GM18517 (cell line): ENCODE measurements at regions not wholly inside any gene's neighbourhood (a gene's known extent, or its start where the extent isn't known, plus 50 kb on each side); places are given as distances from the start of the nearest gene placed in this dataset.

Experiments used
- ATAC-seq: cut with Tn5 transposase; IDR thresholded peaks from one replicate; pipeline ENCODE4 v1.9.1; 2021; ENCODE audit warnings: mild to moderate bottlenecking, moderate library complexity; ENCODE audit not compliant: unreplicated experiment

- ATAC-seq: no peak
Measured at GRCh38 chr20:48170625-48171024, 385.3 kb upstream of the SULF2 start.

GRCh38 chr20:48169650-48170225 lies 384.5 kb upstream of the SULF2 start:
- no peak for ATAC-seq

- ATAC-seq: no peak
Measured at GRCh38 chr20:48166082-48166835, 381.0 kb upstream of the SULF2 start.

- ATAC-seq: no peak
Measured at GRCh38 chr20:48165401-48165685, 380.1 kb upstream of the SULF2 start.

GRCh38 chr20:48164566-48165400 lies 379.5 kb upstream of the SULF2 start:
- no peak for ATAC-seq

- ATAC-seq: no peak
Measured at GRCh38 chr20:48164034-48164433, 378.8 kb upstream of the SULF2 start.

GRCh38 chr20:48163505-48163904 lies 378.2 kb upstream of the SULF2 start:
- no peak for ATAC-seq

- ATAC-seq: no peak
Measured at GRCh38 chr20:48162621-48163020, 377.3 kb upstream of the SULF2 start.

GRCh38 chr20:48159145-48160008 lies 374.1 kb upstream of the SULF2 start:
- ATAC-seq: no peak

GRCh38 chr20:48158014-48158413 lies 372.7 kb upstream of the SULF2 start:
- no peak for ATAC-seq

GRCh38 chr20:48156951-48157700 lies 371.8 kb upstream of the SULF2 start:
- ATAC-seq: no peak

- ATAC-seq: no peak
Measured at GRCh38 chr20:48156521-48156920, 371.2 kb upstream of the SULF2 start.

GRCh38 chr20:48155268-48155667 lies 370.0 kb upstream of the SULF2 start:
- no peak for ATAC-seq

- no peak for ATAC-seq
Measured at GRCh38 chr20:48154040-48154765, 368.9 kb upstream of the SULF2 start.

- no peak for ATAC-seq
Measured at GRCh38 chr20:48153523-48153922, 368.2 kb upstream of the SULF2 start.

- ATAC-seq: no peak
Measured at GRCh38 chr20:48153103-48153502, 367.8 kb upstream of the SULF2 start.

GRCh38 chr20:48150568-48150967 lies 365.3 kb upstream of the SULF2 start:
- no peak for ATAC-seq

GRCh38 chr20:48149902-48150301 lies 364.6 kb upstream of the SULF2 start:
- no peak for ATAC-seq

GRCh38 chr20:48148916-48149672 lies 363.8 kb upstream of the SULF2 start:
- no peak for ATAC-seq
